Muscle of back (tissue), 3 donors: ENCODE measurements at regions not wholly inside any gene's neighbourhood (a gene's known extent, or its start where the extent isn't known, plus 50 kb on each side); places are given as distances from the start of the nearest gene placed in this dataset.
"Not testable (repeated sequence)": the region's sequence is repeated elsewhere in the genome, so short reads cannot be mapped to it uniquely, and the experiment has no call there.

Experiments
- DNase-seq, 3 donors: peaks; one replicate each; pipeline versions ENCODE4 v3.0.0 to v3.0.0-alpha.2; 2013

GRCh38 chr7:101743241-101743994 is 74.0 kb upstream of the CUX1 start:
- DNase-seq = peak; percentile 60 to 94 (median 82)

- DNase-seq = peak in 1 of 3 donors; percentile 52
Observed at GRCh38 chr7:101743995-101744360, 73.4 kb upstream of the CUX1 start.

DNA sequence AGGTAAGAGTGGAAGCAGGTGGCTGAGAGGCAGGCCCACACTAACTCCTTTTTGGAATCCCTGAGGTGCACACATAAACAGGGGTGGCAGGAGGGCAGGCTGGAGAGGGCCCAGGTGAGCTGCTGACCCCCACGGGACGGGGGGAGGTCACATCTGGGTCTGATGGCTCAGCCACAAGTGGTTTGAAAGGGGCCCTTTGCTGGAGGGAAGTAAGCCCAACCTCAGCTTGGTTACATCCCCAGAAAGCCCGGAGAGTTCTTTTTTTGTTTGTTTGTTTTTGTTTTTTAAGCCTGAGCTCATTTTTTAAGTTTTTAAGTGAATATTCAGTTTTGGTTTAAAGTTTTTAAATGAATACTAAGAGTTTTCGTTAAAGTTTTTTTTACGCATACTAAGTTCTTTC is 72.8 kb upstream of the CUX1 start:
- no peak for DNase-seq

- no peak for DNase-seq
Observed at GRCh38 chr7:101746314-101746713, 71.1 kb upstream of the CUX1 start.

DNA sequence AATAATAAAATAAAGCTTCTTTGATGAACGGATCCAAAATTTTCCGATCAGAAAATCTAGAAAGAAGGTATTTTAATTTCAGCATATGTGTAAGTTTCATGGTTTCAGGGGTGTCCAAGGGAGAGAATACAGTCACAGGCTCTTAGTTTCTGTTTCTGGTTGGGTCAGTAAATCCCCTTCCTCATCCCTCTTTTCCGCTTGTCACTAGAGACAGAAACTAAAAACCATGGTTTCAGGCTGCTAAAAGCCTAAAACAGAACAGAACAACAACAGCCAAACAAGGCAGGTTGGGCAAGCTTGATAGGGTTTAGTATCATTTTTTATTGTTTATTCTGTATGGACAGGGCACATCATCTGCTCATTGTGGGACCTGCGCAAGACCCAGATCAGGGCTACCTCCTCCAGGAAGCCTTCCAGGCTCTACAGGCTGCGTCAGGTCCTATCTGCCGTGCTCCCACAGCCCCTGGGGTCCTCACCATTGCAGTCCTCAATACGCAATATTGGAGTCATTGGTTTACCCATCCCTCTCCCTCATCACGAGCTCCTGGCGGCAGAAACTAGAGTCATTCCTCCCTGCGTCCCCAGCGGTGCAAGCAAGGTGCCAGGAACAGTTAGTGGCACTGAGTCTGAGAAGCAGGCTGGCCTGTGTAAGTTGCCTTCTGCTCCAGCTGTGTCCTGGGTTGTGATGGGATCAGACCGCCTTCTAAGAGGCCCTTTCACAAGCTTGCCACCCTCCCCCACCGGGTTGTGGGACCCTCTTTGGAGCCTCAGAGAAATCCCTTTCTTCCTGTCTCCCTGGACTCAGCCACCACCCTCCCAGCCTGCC is 70.2 kb upstream of the CUX1 start:
- no peak for DNase-seq

DNA sequence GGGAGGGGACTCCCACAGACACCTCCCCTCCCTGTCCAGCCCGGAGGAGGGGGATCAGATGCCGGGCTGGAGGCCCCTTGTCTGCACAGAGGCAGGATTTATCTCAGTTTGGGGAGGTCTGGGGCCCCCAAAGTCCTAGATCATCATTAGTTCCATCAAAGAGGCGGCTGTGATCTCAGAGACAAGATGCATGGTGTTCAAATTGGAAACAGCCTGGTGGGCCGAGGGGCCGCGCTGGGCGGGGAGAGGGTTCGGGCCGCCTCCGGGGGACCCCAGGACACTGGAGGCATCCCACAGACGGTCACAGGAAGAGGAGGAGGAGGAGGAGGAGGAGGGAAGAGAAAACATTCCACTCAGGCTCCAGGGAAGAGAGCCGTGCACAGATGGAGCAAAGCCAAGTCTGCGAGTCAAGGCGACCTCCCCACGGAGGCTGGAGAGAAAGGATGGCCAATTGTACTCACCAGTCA is 69.5 kb upstream of the CUX1 start:
- no peak for DNase-seq

GRCh38 chr7:101749891-101750290 is 67.5 kb upstream of the CUX1 start:
- no peak for DNase-seq

DNA sequence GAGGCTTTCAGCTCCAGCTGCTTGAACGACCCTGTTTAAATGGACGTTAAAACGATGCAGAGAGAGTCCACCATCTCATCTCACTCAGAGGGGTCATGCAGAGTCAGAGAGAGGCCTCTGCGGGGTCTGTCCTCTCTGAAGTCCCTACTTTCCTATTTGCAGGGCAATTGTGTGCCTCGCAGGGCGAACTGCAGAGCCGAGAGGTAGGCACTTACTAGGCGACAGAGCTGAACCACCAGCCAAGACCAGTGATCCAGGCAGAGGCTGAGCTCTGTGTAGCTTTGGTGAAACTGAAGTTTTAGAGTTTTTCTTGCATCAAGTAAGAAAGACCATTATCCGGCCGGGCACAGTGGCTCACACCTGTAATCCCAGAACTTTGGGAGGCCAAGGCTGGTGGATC is 64.1 kb upstream of the CUX1 start:
- DNase-seq = no peak

DNA sequence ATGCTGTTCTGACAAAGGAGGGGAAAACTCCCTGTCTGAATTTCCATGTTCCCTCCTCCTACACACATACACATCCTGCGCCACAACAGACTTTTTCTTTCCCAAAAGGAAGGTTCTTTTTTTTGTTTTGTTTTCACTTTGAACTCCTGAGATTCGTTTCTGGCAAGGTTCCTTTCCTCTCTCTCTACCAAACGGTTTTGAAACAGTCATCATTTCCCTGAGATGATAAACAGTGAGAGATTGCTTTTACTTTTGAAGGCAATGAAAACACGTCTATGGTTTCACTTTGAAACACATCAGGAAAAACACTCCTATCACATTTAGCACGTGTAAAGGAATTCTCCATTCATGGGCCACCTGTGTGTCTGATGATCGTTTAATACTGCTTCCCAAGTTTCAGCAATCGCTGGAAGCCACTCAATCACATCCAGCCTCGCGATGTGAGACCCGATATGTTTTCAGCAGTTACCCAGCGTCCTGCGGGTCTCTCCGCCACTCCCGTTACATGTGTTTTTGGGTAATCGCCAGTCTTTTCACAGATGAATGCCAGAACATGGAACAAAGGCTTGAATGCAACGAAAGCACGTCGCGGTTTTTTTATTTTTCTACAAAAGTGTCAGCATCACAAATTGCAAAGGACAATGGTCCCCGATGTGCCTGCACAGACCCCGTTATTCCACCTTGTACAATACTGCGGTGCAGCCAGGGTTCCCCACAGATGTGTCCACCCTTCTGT is 62.8 kb upstream of the CUX1 start:
- DNase-seq = peak; percentile 17 to 74 (median 41)

DNA sequence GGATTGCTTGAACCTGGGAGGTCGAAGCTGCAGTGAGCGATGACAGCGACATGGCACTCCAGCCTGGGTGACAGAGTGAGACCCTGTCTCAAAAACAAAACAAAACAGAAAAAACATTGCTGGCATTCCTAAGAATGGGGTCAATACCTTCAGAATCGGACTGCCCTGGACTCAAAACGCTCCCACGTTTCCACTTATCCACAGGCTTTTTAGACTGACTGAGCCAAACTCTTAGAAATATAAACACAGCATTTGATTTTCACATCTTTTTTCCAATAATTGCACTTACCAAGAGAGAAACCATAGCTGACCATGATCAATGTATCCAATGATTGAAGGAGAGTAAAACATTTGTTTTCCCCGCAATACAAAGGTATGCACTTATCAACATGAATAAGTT is 59.5 kb upstream of the CUX1 start:
- DNase-seq = no peak

DNA sequence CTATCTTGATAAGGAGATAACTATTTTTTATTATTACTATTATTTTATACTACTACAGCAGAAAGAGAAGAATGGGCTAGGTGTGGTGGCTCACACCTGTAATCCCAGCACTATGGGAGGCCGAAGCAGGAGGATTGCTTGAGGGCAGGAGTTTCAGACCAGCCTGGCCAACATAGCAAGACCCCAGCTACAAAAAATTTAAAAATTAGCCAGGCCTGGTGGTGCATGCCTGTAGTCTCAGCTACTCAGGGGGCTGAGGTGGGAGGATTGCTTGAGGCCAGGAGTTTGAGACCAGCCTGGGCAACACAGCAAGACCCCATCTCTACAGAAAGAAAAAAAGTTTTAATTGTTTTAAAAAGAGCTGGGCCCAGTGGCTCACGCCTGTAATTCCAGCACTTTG is 58.9 kb upstream of the CUX1 start:
- DNase-seq = not testable (repeated sequence)

- DNase-seq = no peak
Observed at GRCh38 chr7:101764221-101764620, 53.2 kb upstream of the CUX1 start.

DNA sequence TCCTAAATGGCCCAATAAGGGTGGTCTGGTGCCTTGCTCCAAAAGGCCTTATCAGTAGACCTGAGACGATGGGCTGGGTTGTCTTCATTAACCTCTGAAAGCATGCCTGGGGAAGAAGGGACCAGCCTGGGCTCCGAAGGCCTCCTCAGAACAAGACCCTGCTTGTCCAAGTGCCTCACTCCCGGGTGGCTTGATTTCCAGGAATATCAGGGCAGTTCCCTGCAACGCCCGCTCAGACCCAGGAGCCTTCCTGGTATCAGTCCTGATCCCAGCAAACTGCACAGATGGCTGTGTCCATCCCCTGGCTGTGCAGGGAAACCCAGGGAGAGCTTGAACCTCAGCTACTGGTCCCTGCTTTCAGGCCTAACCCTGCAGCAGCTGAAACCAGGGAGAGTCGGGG is 49.9 kb upstream of the CUX1 start:
- DNase-seq = no peak
